ENCODE measurements at regions not wholly inside any gene's neighbourhood (a gene's known extent, or its start where the extent isn't known, plus 50 kb on each side); places are given as distances from the start of the nearest gene placed in this dataset.

DNA sequence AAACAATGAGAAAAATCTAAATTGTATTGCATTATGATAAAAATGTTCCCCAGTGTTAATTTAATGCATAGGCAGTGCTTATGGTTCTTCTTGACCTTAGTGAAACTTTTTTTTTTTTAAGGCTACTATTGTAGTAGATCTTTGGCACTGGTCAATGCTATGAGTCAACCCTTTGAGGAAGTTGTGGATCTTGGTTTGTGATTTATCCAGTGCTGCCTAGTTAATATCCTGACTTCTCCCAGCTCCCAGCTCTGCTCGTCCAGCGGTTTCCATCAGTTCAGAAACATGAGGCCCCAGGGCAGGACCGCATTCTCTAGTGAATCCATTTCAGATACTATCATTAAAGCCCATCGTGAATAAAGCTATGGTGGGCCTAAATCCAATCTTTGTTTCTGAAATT lies 364.5 kb upstream of the JARID2 start:
- peak; percentile 94 for DNase-seq (ENCODE audit: low read depth)
- no peak overlapping the region for H3K4me3 ChIP-seq (ENCODE audit: control insufficient read depth, low read depth, low read length)
- no peak for TF ChIP-seq CTCF (conservative IDR thresholded peaks at IDR 0.05; ENCODE audit: control insufficient read depth, insufficient read depth, low read depth, low read length)

DNA sequence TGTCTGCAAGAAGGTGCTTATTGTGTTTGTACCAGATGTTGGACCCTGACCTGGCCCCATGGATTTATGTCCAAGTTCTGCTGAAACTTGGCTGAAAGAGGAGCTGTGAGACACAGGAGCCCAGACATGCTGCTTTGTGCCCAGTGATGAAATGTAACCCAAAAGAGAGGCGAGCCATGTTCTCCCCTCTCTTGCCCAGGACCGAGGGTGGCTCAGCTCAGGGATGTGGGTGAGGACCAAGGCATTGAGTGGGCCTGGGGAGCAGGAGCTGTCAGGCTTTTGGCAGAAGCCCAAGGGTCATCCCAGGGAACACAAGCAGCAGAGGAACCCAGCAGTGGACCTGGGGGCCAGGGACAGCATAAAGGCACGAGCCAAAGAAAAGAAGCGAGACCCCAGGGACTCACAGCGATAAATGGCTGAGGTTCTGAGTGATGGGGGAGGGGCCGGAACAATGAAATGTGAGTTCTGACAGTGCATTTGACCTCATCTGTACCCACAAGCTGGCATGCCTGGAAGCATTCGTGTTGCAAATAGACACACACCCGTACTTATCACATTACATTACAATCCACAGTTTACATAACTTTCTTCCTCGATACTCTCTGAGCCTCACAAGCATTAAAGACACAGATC lies 363.4 kb upstream of the JARID2 start:
- peak; percentile 30 for DNase-seq (ENCODE audit: low read depth)
- no peak overlapping the region for H3K4me3 ChIP-seq (ENCODE audit: control insufficient read depth, low read depth, low read length)
- no peak for TF ChIP-seq CTCF (conservative IDR thresholded peaks at IDR 0.05; ENCODE audit: control insufficient read depth, insufficient read depth, low read depth, low read length)

DNA sequence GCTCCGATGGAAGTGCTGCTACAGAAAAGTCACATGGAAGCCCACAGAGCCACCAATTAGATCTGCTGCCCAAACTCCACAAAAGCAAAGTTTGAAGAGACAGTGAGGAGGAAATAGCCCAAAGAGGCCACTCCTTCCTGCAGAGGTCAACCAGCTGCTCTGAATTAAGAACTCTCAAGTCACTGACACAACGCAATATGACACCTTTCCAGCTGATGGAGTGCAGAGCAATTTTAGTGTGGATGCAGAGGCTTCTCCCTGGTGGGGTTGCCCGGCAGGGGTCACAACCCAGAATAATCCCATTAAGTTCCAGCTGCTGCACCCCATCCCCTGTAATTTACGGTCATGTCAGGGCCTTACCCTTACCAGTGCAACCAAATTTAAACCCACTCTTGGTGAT lies 361.9 kb upstream of the JARID2 start:
- DNase-seq (ENCODE audit: low read depth), result peak; percentile 78
- no peak for TF ChIP-seq CTCF (conservative IDR thresholded peaks at IDR 0.05; ENCODE audit: control insufficient read depth, insufficient read depth, low read depth, low read length)
- no peak overlapping the region for H3K4me3 ChIP-seq (ENCODE audit: control insufficient read depth, low read depth, low read length)

DNA sequence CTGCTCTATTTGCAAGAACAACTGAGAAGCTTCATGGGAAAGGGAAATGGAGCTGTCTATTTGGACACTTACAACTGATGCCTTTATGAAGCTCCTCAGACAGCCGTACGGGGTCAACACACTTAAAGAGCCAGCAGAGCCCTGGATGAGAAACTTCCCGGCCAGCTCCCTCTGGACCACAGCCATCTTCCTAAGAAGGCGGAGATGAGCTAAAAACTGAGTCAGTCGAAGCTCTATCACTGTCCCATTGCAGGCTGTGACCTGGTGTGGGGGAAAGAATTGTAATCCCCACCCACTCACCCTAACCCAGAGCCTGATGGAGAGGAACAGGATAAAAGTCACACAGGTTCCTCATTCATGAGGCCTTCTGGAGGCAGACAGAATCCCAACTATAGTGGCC lies 360.4 kb upstream of the JARID2 start:
- TF ChIP-seq CTCF (conservative IDR thresholded peaks at IDR 0.05; ENCODE audit: control insufficient read depth, insufficient read depth, low read depth, low read length), result no peak
- DNase-seq (ENCODE audit: low read depth), result peak; percentile 86
- H3K4me3 ChIP-seq (ENCODE audit: control insufficient read depth, low read depth, low read length), result no peak overlapping the region

DNA sequence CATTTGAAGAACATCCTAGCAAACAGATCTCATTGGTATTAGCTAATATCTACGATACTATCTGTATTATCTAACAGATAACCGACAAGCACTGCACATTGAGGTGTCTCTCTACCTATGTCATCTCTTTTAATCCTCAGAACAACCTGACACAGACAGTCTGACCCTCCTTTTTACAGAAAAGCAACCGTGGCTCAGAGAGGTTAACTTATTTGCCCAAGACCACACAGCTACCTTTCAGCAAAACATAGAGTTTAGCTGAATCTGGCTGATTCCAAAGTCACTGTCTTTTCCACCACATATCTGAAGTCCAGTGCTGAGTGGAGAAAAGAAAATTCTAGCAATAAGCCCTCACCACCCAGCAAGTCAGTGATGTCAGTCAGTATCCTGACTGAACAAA lies 358.7 kb upstream of the JARID2 start:
- DNase-seq (ENCODE audit: low read depth), result no peak
- no peak overlapping the region for H3K4me3 ChIP-seq (ENCODE audit: control insufficient read depth, low read depth, low read length)
- no peak for TF ChIP-seq CTCF (conservative IDR thresholded peaks at IDR 0.05; ENCODE audit: control insufficient read depth, insufficient read depth, low read depth, low read length)

DNA sequence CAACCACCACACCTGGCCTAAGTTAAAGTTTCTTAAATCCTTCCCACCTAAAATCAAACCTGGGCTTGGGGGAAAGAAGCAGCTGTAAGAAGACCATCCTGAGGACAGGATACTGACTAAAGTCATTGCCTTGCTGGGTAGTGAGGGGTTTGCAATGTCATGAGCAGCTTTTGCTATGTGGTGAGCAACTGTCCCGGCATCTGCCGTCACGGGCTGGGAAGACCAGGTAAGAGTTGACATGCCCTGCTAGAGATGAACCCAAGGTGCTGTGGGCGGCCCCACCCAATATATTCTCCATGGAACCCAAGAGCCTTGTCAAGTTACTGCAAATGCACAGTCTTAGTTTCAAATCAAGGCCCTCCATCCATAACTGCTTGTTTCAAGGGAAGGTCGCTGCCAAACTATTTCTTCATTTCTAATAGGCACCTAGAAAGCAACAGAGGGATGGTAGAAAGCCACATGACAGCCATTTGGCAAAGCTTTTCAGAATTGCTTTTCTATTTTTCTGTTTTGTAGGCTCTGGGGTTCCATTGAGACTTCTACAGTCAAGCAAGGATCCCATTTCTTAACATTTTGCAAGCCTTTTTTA lies 357.8 kb upstream of the JARID2 start:
- no peak for TF ChIP-seq CTCF (conservative IDR thresholded peaks at IDR 0.05; ENCODE audit: control insufficient read depth, insufficient read depth, low read depth, low read length)
- DNase-seq (ENCODE audit: low read depth), result no peak
- no peak overlapping the region for H3K4me3 ChIP-seq (ENCODE audit: control insufficient read depth, low read depth, low read length)

All from fibroblast of mammary gland (primary cell).